SU-DHL-6 (cell line): ENCODE measurements at regions not wholly inside any gene's neighbourhood (a gene's known extent, or its start where the extent isn't known, plus 50 kb on each side); places are given as distances from the start of the nearest gene placed in this dataset.

Experiments used
- H2AFZ ChIP-seq: fragments of 200-600 bp; sonication (generic); 2 replicates; pipeline ENCODE4 v1.6.1; 2014; ENCODE audit warnings: low read depth, mild to moderate bottlenecking, moderate library complexity, mixed read lengths, antibody characterized with exemption, low read length; ENCODE audit not compliant: severe bottlenecking
- H3F3A ChIP-seq: fragments of 200-600 bp; shearing (Covaris generic); 2 replicates; pipeline ENCODE4 v1.6.0; 2016; ENCODE audit warnings: antibody characterized with exemption, mild to moderate bottlenecking; ENCODE audit not compliant: insufficient read depth
- H3K27ac ChIP-seq: fragments of 200-600 bp; sonication (generic); 2 replicates; pipeline ENCODE4 v1.5.1; 2016; ENCODE audit warnings: low read depth, mild to moderate bottlenecking, low read length, moderate library complexity, mixed read lengths
- H3K27me3 ChIP-seq: fragments of 200-600 bp; sonication (generic), shearing (Covaris generic); 2 replicates; pipeline ENCODE4 v1.6.0; 2014; ENCODE audit warnings: mild to moderate bottlenecking, low read length
- H3K36me3 ChIP-seq: fragments of 200-600 bp; sonication (generic); 2 replicates; pipeline ENCODE4 v1.6.1; 2014; ENCODE audit warnings: mild to moderate bottlenecking, low read length, mixed read lengths
- H3K4me2 ChIP-seq: fragments of 300-600, 200-600 bp; shearing (Covaris generic), sonication (generic); 2 replicates; pipeline ENCODE4 v1.6.0; 2014; ENCODE audit warnings: low read length, low read depth, mild to moderate bottlenecking; ENCODE audit not compliant: poor library complexity, severe bottlenecking
- H3K4me3 ChIP-seq: fragments of 200-600 bp; sonication (generic); 2 replicates; pipeline ENCODE4 v1.5.1; 2014; ENCODE audit warnings: antibody characterized with exemption, low read length, mild to moderate bottlenecking, mixed read lengths; ENCODE audit not compliant: insufficient read depth, poor library complexity, severe bottlenecking
- H3K79me2 ChIP-seq: fragments of 200-600 bp; sonication (generic); 2 replicates; pipeline ENCODE4 v1.6.1; 2014; ENCODE audit warnings: mild to moderate bottlenecking, low read length, moderate library complexity; ENCODE audit not compliant: insufficient read depth
- H3K9ac ChIP-seq: fragments of 200-600 bp; sonication (generic); 2 replicates; pipeline ENCODE4 v1.7.0; 2014; ENCODE audit warnings: mild to moderate bottlenecking, low read length
- H3K9me2 ChIP-seq: fragments of 200-600 bp; sonication (generic); replicated peaks from 2 replicates; pipeline ENCODE4 v1.6.1; 2014; ENCODE audit warnings: low read length; ENCODE audit not compliant: insufficient read depth
- H3K9me3 ChIP-seq: fragments of 200-600 bp; sonication (generic); 2 replicates; pipeline ENCODE4 v1.6.1; 2014; ENCODE audit warnings: low read length, mixed read lengths; ENCODE audit not compliant: insufficient read depth
- H4K20me1 ChIP-seq: fragments of 200-600 bp; sonication (generic); 2 replicates; pipeline ENCODE4 v1.6.1; 2014; ENCODE audit warnings: low read depth, mild to moderate bottlenecking, antibody characterized with exemption, low read length, moderate library complexity, mixed read lengths
- CTCF ChIP-seq: fragments of 200-600 bp; sonication (generic); IDR thresholded peaks from one replicate; pipeline ENCODE4 v1.5.1; 2017; ENCODE audit warnings: antibody characterized with exemption, mild to moderate bottlenecking, low read length, moderate library complexity; ENCODE audit not compliant: insufficient read depth, poor library complexity, severe bottlenecking
- EZH2phosphoT487 ChIP-seq: fragments of 200-600 bp; sonication (generic), shearing (Covaris generic); conservative IDR thresholded peaks from 2 replicates; pipeline ENCODE4 v1.6.1; 2018; ENCODE audit warnings: mild to moderate bottlenecking, antibody characterized with exemption, low read length, moderate library complexity, mixed read lengths

DNA sequence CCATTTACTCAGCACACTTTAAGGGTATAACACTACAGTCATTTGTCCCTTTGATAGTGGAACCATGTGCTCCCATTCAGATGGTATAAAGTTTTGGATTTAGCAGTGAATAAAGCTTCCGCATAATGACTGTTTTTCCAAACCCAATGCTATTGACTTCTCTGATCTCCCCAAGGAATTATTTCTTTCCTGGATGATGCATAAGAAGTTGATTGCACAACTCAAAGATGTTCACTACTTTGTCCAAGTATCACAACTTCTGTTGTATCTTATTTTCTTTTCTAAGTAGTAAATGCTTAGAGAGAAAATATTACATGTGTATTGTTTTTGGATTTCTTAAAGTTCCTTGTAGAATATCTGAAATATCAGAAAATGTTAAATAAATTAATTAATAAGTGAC lies 300.2 kb downstream of the GPM6A start:
- Histone ChIP-seq H3K9me2 (no peaks in the 10 kb centered on the region), H3K4me2 (no peak overlapping the region), H2AFZ (peak overlapping the region; percentile 74), H3F3A (no peaks in the 10 kb centered on the region), H3K9me3 (no peaks in the 10 kb centered on the region), H3K9ac (no peak overlapping the region), H3K79me2 (no peaks in the 10 kb centered on the region), H3K36me3 (no peaks in the 10 kb centered on the region), H4K20me1 (no peaks in the 10 kb centered on the region), H3K4me3 (no peak overlapping the region), H3K27me3 (no peaks in the 10 kb centered on the region), H3K27ac (no peak overlapping the region)
- TF ChIP-seq CTCF, result no peak
- no peak for TF ChIP-seq EZH2phosphoT487

- Histone ChIP-seq H4K20me1 (no peaks in the 10 kb centered on the region), H3K9me3 (no peaks in the 10 kb centered on the region), H3K4me3 (no peak overlapping the region), H3K36me3 (no peaks in the 10 kb centered on the region), H2AFZ (peak overlapping the region; percentile 83), H3K27ac (no peak overlapping the region), H3K27me3 (no peaks in the 10 kb centered on the region), H3F3A (no peaks in the 10 kb centered on the region), H3K9me2 (no peaks in the 10 kb centered on the region), H3K79me2 (no peaks in the 10 kb centered on the region), H3K4me2 (no peak overlapping the region), H3K9ac (no peak overlapping the region)
- TF ChIP-seq EZH2phosphoT487 (no peak), CTCF (no peak)
Measured at GRCh38 chr4:175514174-175514573, 297.9 kb downstream of the GPM6A start.

DNA sequence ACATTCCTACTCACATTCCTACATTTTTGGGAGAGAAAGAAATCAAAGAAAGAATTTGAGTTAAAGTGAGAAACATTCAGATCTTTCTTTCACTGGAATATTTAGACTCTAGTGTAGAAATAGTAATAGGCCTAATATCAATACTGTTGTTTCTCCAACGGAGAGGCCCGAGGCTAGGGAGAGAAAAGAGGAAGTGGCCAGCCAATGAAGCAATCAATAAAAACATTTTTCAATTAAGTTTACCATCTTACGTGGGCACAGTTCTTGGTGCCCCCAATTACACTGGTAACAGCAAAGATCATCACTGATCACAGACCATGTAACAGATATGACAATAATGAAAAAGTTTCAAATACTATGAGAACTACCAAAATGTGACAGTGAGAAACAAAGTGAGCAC lies 281.4 kb downstream of the GPM6A start:
- Histone ChIP-seq H3K27me3 (no peaks in the 10 kb centered on the region), H3K79me2 (no peaks in the 10 kb centered on the region), H3K36me3 (no peaks in the 10 kb centered on the region), H3F3A (no peaks in the 10 kb centered on the region), H3K9me3 (no peaks in the 10 kb centered on the region), H2AFZ (no peak overlapping the region), H3K4me3 (no peak overlapping the region), H3K27ac (no peak overlapping the region), H3K4me2 (no peak overlapping the region), H4K20me1 (no peaks in the 10 kb centered on the region), H3K9ac (no peak overlapping the region), H3K9me2 (no peaks in the 10 kb centered on the region)
- TF ChIP-seq CTCF (no peak), EZH2phosphoT487 (no peak)
